GM13977 (cell line): ENCODE measurements at regions not wholly inside any gene's neighbourhood (a gene's known extent, or its start where the extent isn't known, plus 50 kb on each side); places are given as distances from the start of the nearest gene placed in this dataset.

ENCODE experiments used
- DNase-seq: peaks from one replicate; pipeline ENCODE4 v3.0.0; 2012; ENCODE audit warnings: low spot score
- in situ Hi-C: fragments of 300-500 bp; cut with MboI; formaldehyde crosslinking; loops from one replicate; pipeline ENCODE4 v1.12.0; 2022; ENCODE audit warnings: low sequenced_read_pairs, low pct_unique_long_range_greater_than_20kb, mixed read lengths, inconsistent platforms; ENCODE audit not compliant: unreplicated experiment
- TF ChIP-seq, protein P1 (sequence below): IDR thresholded peaks from 2 replicates; pipeline ENCODE4 v1.5.1; 2012; ENCODE audit warnings: mild to moderate bottlenecking, control low read depth; ENCODE audit not compliant: insufficient read depth; ENCODE audit errors: extremely low read depth, missing control alignments

DNA sequence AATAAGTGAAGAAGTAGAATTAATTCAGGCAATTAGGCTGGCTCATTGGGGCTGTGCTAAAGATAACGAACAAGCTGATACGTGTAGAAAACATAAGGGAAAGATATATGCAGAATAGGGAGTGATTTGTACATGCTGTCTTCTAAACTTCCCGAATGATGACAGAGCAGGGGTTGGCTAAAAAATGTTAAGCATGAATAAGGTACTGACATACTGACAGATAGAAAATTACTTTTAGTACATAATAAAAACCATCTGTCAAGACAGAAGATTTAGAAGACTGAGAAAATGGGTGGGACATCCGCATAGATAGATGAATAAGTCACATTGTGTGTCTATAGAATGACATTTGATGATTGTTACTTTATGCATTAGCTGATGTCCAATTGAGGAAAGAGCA is 158.8 kb upstream of the ZNF804B start:
- TF ChIP-seq, protein P1, sequence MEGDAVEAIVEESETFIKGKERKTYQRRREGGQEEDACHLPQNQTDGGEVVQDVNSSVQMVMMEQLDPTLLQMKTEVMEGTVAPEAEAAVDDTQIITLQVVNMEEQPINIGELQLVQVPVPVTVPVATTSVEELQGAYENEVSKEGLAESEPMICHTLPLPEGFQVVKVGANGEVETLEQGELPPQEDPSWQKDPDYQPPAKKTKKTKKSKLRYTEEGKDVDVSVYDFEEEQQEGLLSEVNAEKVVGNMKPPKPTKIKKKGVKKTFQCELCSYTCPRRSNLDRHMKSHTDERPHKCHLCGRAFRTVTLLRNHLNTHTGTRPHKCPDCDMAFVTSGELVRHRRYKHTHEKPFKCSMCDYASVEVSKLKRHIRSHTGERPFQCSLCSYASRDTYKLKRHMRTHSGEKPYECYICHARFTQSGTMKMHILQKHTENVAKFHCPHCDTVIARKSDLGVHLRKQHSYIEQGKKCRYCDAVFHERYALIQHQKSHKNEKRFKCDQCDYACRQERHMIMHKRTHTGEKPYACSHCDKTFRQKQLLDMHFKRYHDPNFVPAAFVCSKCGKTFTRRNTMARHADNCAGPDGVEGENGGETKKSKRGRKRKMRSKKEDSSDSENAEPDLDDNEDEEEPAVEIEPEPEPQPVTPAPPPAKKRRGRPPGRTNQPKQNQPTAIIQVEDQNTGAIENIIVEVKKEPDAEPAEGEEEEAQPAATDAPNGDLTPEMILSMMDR, result no peak
- DNase-seq, result no peak
- in situ Hi-C loops, result no loop called here

DNA sequence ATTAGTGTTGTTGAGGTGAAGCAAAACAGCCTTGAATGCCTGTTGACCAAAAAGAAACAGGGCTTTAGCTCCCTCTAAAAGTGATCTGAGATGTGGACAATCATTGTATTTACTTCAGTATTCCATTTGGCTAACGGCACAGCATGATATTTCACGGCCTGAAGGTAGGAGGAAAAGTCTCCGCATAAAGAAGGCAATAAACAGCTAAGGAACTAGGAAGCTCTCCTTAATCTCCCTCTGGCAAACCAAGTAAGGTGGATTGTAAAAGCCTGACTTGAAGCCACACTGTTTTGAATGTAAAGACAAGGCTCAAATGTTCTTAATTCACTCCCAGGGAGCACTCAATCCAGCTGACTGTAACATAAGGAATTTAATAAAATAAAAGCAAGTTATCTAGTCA is 160.0 kb upstream of the ZNF804B start:
- in situ Hi-C loops, result no loop called here
- no peak for DNase-seq
- TF ChIP-seq, protein P1, result no peak

DNA sequence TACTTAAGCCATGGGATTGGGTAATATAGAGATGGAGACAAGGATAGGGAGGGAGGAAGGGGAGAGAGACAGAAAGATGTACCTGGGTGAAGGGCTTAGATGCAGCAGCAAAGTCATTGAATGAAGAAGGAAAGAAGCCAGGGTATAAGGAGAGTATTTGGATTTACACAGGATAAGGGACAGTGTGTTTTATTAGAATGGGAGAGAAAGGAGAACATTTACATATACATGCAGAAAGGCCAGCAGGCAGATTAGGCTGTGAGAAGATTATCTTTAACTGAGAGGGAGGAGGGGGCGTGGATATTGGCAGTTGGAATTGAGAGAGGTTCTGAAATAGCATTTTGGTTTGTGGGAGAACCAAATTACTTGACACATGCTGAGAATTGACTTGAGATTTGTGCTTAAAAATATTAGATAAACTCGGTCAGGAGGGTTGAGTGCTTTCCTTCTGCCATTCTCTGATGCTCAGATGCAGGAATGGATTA is 161.5 kb upstream of the ZNF804B start:
- in situ Hi-C loops, result no loop called here
- TF ChIP-seq, protein P1, result no peak
- no peak for DNase-seq

DNA sequence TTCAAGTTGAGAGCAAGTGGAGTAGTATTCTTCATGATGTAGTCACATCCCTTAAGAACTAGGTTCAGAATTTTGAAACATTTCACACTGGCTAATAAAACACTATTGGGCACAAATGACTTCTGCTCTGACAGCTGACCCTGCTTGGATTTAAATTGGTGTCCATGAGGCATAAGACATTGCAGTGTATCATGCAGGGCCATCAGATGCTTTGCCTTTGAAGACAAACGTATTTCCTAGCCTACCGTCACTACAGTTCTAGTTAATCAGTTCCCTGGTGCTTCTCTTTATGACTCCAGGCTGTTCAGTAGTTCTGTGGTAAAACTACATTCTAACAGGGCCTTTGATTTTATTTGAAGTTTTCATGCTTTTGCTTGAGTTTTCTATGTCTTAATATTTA is 168.5 kb upstream of the ZNF804B start:
- TF ChIP-seq, protein P1, result no peak
- no peak for DNase-seq
- in situ Hi-C loops, result no loop called here

DNA sequence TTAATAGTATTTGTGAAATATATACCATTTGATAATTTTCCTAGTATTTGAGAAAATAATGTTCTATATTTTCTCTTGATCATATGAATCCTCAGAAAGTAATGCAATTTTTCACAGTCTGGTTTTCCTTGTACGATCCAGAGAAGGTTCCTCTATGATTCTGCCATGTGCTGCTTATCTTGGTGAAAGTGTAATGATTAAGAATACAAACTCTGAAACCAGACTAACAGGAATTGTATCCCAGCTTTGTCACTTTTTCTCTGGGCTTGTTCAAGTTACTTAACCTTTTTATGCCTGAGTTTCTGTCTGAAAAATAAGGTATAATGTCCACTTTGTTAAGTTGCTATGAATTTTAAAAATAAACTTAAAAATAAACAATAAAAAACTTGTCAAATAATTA is 169.6 kb upstream of the ZNF804B start:
- TF ChIP-seq, protein P1, result no peak
- in situ Hi-C loops, result no loop called here
- no peak for DNase-seq

DNA sequence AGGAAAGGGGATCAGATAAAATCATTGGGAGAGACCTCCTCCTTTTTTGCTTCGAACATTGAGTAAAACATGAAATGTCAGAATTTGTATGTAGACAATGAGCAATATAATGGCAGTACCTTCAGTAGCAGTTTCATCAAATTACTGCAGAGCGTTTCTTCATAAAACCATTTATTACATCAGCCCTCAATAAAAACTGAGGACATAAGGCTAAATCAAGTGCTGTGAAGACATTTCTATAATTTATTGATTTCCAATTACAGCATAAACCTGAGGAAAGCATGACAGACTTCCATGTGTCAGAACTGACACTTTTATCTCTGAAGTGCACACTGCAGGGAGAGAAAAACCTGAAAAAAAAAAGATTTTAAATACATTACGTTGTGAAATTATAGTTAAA is 172.6 kb upstream of the ZNF804B start:
- DNase-seq, result no peak
- TF ChIP-seq, protein P1, result no peak
- in situ Hi-C loops, result no loop called here

DNA sequence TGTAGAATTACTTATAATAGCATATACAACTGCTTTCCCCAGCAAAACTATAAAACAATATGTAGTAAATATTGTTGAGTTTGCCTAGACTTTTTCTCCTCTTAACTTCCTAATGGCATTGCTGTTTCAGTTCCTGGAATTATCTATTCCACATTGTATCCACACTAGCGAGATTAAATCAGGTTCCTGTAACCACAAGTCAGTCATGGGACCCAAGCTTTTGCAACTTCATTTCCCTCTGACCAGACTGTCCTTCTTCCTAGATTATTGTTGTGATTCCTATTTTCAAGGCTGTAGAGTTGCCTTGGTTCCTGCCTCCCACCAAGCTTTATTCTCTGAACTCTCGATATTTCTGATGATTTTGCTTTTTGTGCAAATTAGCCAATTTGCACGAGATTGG is 173.3 kb upstream of the ZNF804B start:
- no peak for DNase-seq
- TF ChIP-seq, protein P1, result no peak
- in situ Hi-C loops, result no loop called here
